ENCODE measurements at regions not wholly inside any gene's neighbourhood (a gene's known extent, or its start where the extent isn't known, plus 50 kb on each side); places are given as distances from the start of the nearest gene placed in this dataset.

DNA sequence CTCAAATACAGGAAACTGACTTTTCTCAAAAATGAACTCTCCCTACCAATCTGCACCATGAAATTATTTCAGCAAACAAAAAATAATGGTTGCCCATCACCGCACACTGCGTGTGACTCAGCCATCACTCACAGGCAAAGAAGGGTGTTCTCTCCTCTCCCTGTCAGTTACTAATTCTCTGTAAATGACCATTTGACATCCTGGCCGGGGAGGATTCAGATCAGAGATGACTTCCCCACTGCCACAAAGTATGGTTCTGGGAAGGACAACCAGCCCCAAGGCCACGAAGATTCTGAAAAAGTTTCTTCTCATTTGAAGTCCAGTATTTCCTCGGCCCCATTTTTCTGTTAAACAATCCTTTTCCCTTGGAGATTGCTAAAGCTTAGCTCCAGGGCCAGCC is 199.4 kb downstream of the AUH start:
- Histone ChIP-seq H3K4me3 (ENCODE audit: extremely low read depth in 1 of 4, insufficient read depth in 2 of 4, low read depth in 3 of 4, low read length in 4 of 4) (no peak overlapping the region), H2AK5ac (ENCODE audit: low read depth, low read length) (peak overlapping the region; percentile 65; the same call in 1 of the 2 replicates), H2AFZ (ENCODE audit: low read length) (no peak overlapping the region), H3K4ac (replicated peaks; ENCODE audit: insufficient read length, low read depth, low read length) (no peak overlapping the region), H3K23me2 (ENCODE audit: low read depth, low read length) (peaks cover 2% of the 10 kb centered on the region; the same call in 1 of the 2 replicates), H3K4me1 (replicated peaks in 1 of 4; ENCODE audit: control insufficient read depth in 3 of 4, insufficient read depth in 4 of 4, low read length in 3 of 4) (peaks cover 0 to 15% (median 6%) of the 10 kb centered on the region in 4 experiments; a peak in 5 of 7 replicates), H3K27me3 (replicated peaks in 1 of 4; ENCODE audit: control insufficient read depth in 3 of 4, extremely low read depth in 1 of 4, insufficient read depth in 3 of 4, low read length in 3 of 4) (no peaks in the 10 kb centered on the region; a peak in 2 of 7 replicates), H4K5ac (ENCODE audit: insufficient read length, low read depth, low read length) (no peak overlapping the region), H3K9me3 (ENCODE audit: insufficient read depth in 2 of 2, low read depth in 1 of 2, low read length in 1 of 2) (no peaks in the 10 kb centered on the region), H3K14ac (ENCODE audit: insufficient read length) (no peak overlapping the region), H4K8ac (ENCODE audit: extremely low read depth, insufficient read depth, low read length) (no peak overlapping the region), H3K23ac (ENCODE audit: insufficient read length) (no peak overlapping the region), H3K79me2 (ENCODE audit: control insufficient read depth in 1 of 2, insufficient read depth in 2 of 2, low read length in 2 of 2) (no peaks in the 10 kb centered on the region), H2BK12ac (ENCODE audit: low read depth, low read length) (peak overlapping the region; percentile 80; the same call in 1 of the 2 replicates), H2BK20ac (ENCODE audit: low read length) (no peak overlapping the region), H3K27ac (ENCODE audit: low read depth, low read length) (no peak overlapping the region), H2BK15ac (ENCODE audit: low read length) (no peak overlapping the region), H4K20me1 (replicated peaks in 1 of 2; ENCODE audit: control insufficient read depth in 1 of 2, insufficient read depth in 2 of 2, low read length in 2 of 2) (no peaks in the 10 kb centered on the region), H2BK5ac (ENCODE audit: low read depth, low read length) (0 out of 2 replicates have a peak overlapping the region, but pooled peaks have one; percentile 13), H3K4me2 (ENCODE audit: insufficient read depth in 1 of 2, low read depth in 2 of 2, low read length in 2 of 2) (no peak overlapping the region; a peak in 1 of 4 replicates), H3K18ac (ENCODE audit: extremely low read depth, low read length) (peak overlapping the region; percentile 28; the same call in 1 of the 2 replicates), H3K56ac (replicated peaks; ENCODE audit: insufficient read length, low read depth, low read length) (no peak overlapping the region), H3K79me1 (ENCODE audit: low read depth, low read length) (no peaks in the 10 kb centered on the region), H2BK120ac (replicated peaks; ENCODE audit: low read depth, low read length) (no peak overlapping the region), H3K9ac (replicated peaks in 1 of 4; ENCODE audit: extremely low read depth in 1 of 4, low read depth in 3 of 4, low read length in 3 of 4) (no peak overlapping the region), H4K91ac (replicated peaks; ENCODE audit: insufficient read length, low read length) (no peak overlapping the region), H3K36me3 (ENCODE audit: control insufficient read depth in 2 of 4, insufficient read depth in 4 of 4, low read length in 3 of 4) (no peaks in the 10 kb centered on the region)
- ChIA-PET CTCF (ENCODE audit: partially characterized antibody) (no interaction called here), POLR2A (ENCODE audit: partially characterized antibody) (no interaction called here)
- FAIRE-seq (no peak), DNase-seq (ENCODE audit: low read depth in 1 of 2, low spot score in 2 of 2) (no peak)
- WGBS, 2 experiments (ENCODE audit: extremely low coverage in 1 of 2, insufficient coverage in 1 of 2, insufficient read length in 1 of 2, insufficient replicate concordance in 2 of 2, low coverage in 1 of 2, low lambda C conversion rate in 2 of 2, missing lambda C conversion rate in 1 of 2): 92% methylated on average over 4 of the region's 5 CpGs; no CpG with 5 or more reads in 1 of the 2 experiments
- TF ChIP-seq CBX5 (IDR thresholded peaks at IDR 0.05; ENCODE audit: low read depth, low read length) (no peak), EP300 (IDR thresholded peaks at IDR 0.05; ENCODE audit: borderline replicate concordance in 1 of 2, low read depth in 2 of 2, low read length in 2 of 2) (no peak), CREB1 (IDR thresholded peaks at IDR 0.05) (no peak), BACH1 (IDR thresholded peaks at IDR 0.05; ENCODE audit: low read length) (no peak), NANOG (IDR thresholded peaks at IDR 0.05; ENCODE audit: insufficient read depth, low read depth, low read length, poor library complexity, severe bottlenecking) (no peak), KDM5A (IDR thresholded peaks at IDR 0.05; ENCODE audit: low read length) (no peak), JUND (IDR thresholded peaks at IDR 0.05; ENCODE audit: low read length) (no peak), CBX8 (IDR thresholded peaks at IDR 0.05; ENCODE audit: borderline replicate concordance, low read depth, low read length) (no peak), RFX5 (IDR thresholded peaks at IDR 0.05; ENCODE audit: borderline replicate concordance, low read depth, low read length) (no peak), RNF2 (IDR thresholded peaks at IDR 0.05; ENCODE audit: borderline replicate concordance, low read depth, low read length, missing control alignments, poor library complexity, severe bottlenecking) (no peak), TCF12 (IDR thresholded peaks at IDR 0.05; ENCODE audit: low read depth, low read length) (no peak), TAF1 (IDR thresholded peaks at IDR 0.05; ENCODE audit: low read depth, low read length) (no peak), SP2 (IDR thresholded peaks at IDR 0.05; ENCODE audit: low read length) (no peak)
- TF ChIP-seq, protein P1, sequence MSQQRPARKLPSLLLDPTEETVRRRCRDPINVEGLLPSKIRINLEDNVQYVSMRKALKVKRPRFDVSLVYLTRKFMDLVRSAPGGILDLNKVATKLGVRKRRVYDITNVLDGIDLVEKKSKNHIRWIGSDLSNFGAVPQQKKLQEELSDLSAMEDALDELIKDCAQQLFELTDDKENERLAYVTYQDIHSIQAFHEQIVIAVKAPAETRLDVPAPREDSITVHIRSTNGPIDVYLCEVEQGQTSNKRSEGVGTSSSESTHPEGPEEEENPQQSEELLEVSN (IDR thresholded peaks at IDR 0.05): no peak
